Kidney epithelial cell (primary cell): ENCODE measurements at regions not wholly inside any gene's neighbourhood (a gene's known extent, or its start where the extent isn't known, plus 50 kb on each side); places are given as distances from the start of the nearest gene placed in this dataset.
"Not testable (repeated sequence)": the region's sequence is repeated elsewhere in the genome, so short reads cannot be mapped to it uniquely, and the experiment has no call there.

ENCODE experiments used
- DNase-seq: peaks from one replicate; pipeline ENCODE4 v3.0.0-alpha.2; 2010; ENCODE audit warnings: low read depth
- H3K27me3 ChIP-seq: 2 replicates; pipeline ENCODE4 v1.6.0; 2011; ENCODE audit warnings: low read length; ENCODE audit not compliant: control insufficient read depth, insufficient read depth
- H3K36me3 ChIP-seq: 2 replicates; pipeline ENCODE4 v1.5.1; 2011; ENCODE audit warnings: low read length; ENCODE audit not compliant: control insufficient read depth, insufficient read depth
- H3K4me3 ChIP-seq: 2 replicates; pipeline ENCODE4 v1.5.1; 2011; ENCODE audit warnings: low read depth, mild to moderate bottlenecking, control low read depth, low read length
- CTCF ChIP-seq: IDR thresholded peaks from 2 replicates; pipeline ENCODE4 v1.5.1; 2011; ENCODE audit warnings: mild to moderate bottlenecking, moderate library complexity, low read length, control low read depth, inconsistent platforms; ENCODE audit not compliant: insufficient read depth, poor library complexity, severe bottlenecking

- TF ChIP-seq CTCF = no peak
- Histone ChIP-seq H3K36me3 (no peaks in the 10 kb centered on the region), H3K27me3 (no peaks in the 10 kb centered on the region), H3K4me3 (no peak overlapping the region)
- DNase-seq = no peak
Measured at GRCh38 chr20:7775072-7775471, 165.2 kb downstream of the HAO1 start.

- no peak for TF ChIP-seq CTCF
- no peak overlapping the region for H3K4me3 ChIP-seq
- no peaks in the 10 kb centered on the region for H3K36me3 ChIP-seq
- no peaks in the 10 kb centered on the region for H3K27me3 ChIP-seq
- DNase-seq = no peak
Measured at GRCh38 chr20:7776148-7776547, 164.1 kb downstream of the HAO1 start.

DNA sequence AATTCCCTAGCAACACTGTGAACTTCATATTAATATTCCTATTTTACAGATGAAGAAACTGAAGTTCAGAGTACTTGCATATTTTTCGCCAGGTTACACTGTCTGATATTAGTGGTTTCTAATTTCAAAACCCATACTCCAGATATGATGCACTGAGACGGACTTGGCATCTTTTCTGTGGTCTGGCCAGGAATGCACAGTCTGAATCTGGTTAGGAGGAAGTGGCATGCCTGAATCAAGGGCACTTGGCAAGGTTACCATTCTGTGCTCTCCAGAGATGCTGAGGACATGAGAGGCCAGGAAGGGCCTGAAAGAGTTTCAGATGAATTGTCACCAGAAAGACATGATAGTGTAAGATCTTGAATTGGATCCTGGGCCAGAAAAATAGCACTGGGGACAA, 150.1 kb downstream of the HAO1 start:
- no peaks in the 10 kb centered on the region for H3K36me3 ChIP-seq
- DNase-seq = no peak
- no peak overlapping the region for H3K4me3 ChIP-seq
- H3K27me3 ChIP-seq = no peaks in the 10 kb centered on the region
- no peak for TF ChIP-seq CTCF

DNA sequence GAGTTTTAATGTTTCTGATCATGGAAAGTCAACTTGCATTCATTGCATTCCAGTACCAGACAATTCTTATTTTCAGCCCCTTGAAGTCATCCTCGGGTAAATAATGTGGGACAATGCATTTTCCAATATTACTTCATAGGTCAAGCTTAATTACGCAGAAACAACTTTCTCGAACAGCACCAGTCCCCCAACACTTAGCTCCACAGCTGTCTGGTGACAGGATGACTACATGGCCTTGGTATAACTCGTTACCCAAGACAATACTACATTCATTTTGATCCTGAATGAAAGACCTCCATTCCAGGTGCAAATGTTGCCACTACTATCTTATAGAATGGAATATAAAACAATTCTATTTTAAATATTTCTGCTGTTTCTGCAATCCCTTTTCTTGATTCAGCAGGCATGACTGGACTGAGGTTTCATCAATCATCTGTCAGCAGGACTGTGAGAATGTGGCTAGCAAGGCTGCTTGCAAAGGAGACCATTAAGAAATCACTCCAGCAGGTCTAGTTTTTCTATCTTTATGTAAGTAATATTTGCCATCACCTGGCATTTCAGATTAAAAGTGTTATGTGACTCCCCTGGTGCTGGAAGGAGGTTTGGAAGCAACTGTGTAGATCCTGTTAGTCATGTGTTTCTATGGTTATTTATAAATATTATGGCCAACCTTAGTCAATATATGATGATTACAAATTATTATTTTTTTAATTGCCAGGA, 147.9 kb downstream of the HAO1 start:
- no peaks in the 10 kb centered on the region for H3K36me3 ChIP-seq
- no peak for TF ChIP-seq CTCF
- no peaks in the 10 kb centered on the region for H3K27me3 ChIP-seq
- DNase-seq = no peak
- no peak overlapping the region for H3K4me3 ChIP-seq

- DNase-seq = no peak
- TF ChIP-seq CTCF = no peak
- no peak overlapping the region for H3K4me3 ChIP-seq
- H3K27me3 ChIP-seq = no peaks in the 10 kb centered on the region
- no peaks in the 10 kb centered on the region for H3K36me3 ChIP-seq
Measured at GRCh38 chr20:7798176-7798575, 142.1 kb downstream of the HAO1 start.

DNA sequence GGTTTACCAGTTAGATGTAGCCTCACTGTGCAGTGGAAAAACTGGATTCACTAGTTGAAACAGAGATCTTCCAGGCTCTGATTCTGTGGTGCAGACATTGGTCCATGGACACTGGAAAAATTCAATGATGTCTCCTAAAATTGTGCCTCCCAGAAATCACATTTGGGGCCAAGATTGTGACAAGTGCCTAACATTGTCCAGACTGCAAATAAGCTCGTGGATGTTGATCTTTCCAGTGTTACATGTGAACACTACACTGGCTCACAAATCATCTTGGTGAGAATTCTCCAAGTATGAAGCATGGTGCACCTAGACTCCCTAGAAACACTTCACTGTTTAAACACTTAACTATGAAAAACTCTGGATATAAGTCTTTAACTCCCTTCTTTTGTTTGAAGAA, 140.4 kb downstream of the HAO1 start:
- no peak for DNase-seq
- no peak for TF ChIP-seq CTCF
- H3K4me3 ChIP-seq = no peak overlapping the region
- no peaks in the 10 kb centered on the region for H3K27me3 ChIP-seq
- H3K36me3 ChIP-seq = no peaks in the 10 kb centered on the region

DNA sequence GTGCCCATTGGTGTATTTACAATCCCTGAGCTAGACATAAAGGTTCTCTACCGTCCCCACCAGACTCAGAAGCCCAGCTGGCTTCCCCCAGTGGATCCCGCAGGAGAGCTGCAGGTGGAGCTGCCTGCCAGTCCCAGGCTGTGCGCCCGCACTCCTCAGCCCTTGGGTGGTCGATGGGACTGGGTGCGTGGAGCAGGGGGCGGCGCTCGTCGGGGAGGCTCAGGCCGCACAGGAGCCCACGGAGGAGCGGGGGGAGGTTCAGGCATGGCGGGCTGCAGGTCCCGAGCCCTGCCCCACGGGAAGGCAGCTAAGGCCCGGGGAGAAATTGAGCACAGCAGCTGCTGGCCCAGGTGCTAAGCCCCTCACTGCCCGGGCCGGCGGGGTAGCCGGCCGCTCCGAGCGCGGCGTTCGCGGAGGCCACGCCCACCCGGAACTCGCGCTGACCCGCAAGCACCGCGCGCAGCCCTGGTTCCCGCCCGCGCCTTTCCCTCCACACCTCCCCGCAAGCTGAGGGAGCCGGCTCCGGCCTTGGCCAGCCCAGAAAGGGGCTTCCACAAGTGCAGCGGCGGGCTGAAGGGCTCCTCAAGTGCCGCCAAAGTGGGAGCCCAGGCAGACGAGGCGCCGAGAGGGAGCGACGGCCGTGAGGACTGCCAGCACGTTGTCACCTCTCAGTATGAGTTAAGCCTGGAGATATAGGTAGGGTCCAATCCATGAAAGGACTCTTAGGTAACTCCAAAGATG, 136.7 kb downstream of the HAO1 start:
- not testable (repeated sequence) for H3K27me3 ChIP-seq, DNase-seq, H3K4me3 ChIP-seq, H3K36me3 ChIP-seq
